Head of caudate nucleus (tissue), 42 donors: ENCODE measurements at regions not wholly inside any gene's neighbourhood (a gene's known extent, or its start where the extent isn't known, plus 50 kb on each side); places are given as distances from the start of the nearest gene placed in this dataset.
A peak's percentile ranks its signal among the peaks of the same experiment; 100 is the strongest.

Experiments
- DNase-seq, 42 donors: peaks; one replicate each; pipeline versions ENCODE4 v3.0.0 to v3.0.0-alpha.2; 2020 to 2021; ENCODE audit warnings: mixed read lengths in 7 of 42
- intact Hi-C: fragments of 100-400 bp; cut with DNase I; formaldehyde crosslinking; loops from one replicate; pipeline ENCODE4 v1.15.0; 2022

GRCh38 chr11:69975822-69976221 is 102.3 kb upstream of the ANO1 start:
- intact Hi-C loops: no loop called here
- DNase-seq: no peak

GRCh38 chr11:69976794-69977193 is 101.3 kb upstream of the ANO1 start:
- intact Hi-C loops: no loop called here
- no peak for DNase-seq

- intact Hi-C loops: no loop called here
- DNase-seq: no peak
Observed at GRCh38 chr11:69977951-69978350, 100.2 kb upstream of the ANO1 start.

- no peak for DNase-seq
- intact Hi-C loops: no loop called here
Observed at GRCh38 chr11:69978841-69979614, 99.1 kb upstream of the ANO1 start.

GRCh38 chr11:69979632-69980031 is 98.5 kb upstream of the ANO1 start:
- intact Hi-C loops: no loop called here

GRCh38 chr11:69981119-69981784 is 96.9 kb upstream of the ANO1 start:
- intact Hi-C loops: no loop called here
- DNase-seq: no peak

More at GRCh38 chr11:69979632-69980031, 98.5 kb upstream of the ANO1 start:
- no peak for DNase-seq

GRCh38 chr11:69982690-69983570 is 95.2 kb upstream of the ANO1 start:
- intact Hi-C loops: no loop called here
- DNase-seq: no peak

GRCh38 chr11:69983571-69983877 is 94.6 kb upstream of the ANO1 start:
- DNase-seq: no peak
- intact Hi-C loops: no loop called here

GRCh38 chr11:69983897-69984438 is 94.1 kb upstream of the ANO1 start:
- intact Hi-C loops: no loop called here
- DNase-seq: no peak

GRCh38 chr11:69984457-69985261 is 93.5 kb upstream of the ANO1 start:
- intact Hi-C loops: no loop called here
- no peak for DNase-seq

GRCh38 chr11:69985331-69985640 is 92.8 kb upstream of the ANO1 start:
- no peak for DNase-seq
- intact Hi-C loops: no loop called here

GRCh38 chr11:69985641-69986439 is 92.3 kb upstream of the ANO1 start:
- intact Hi-C loops: no loop called here
- DNase-seq: no peak

GRCh38 chr11:69986440-69986787 is 91.7 kb upstream of the ANO1 start:
- intact Hi-C loops: no loop called here
- DNase-seq: no peak

GRCh38 chr11:69986830-69987229 is 91.3 kb upstream of the ANO1 start:
- intact Hi-C loops: no loop called here
- no peak for DNase-seq

- intact Hi-C loops: no loop called here
- DNase-seq: no peak
Observed at GRCh38 chr11:69992026-69992425, 86.1 kb upstream of the ANO1 start.

- DNase-seq: no peak
- intact Hi-C loops: no loop called here
Observed at GRCh38 chr11:69992943-69993694, 85.0 kb upstream of the ANO1 start.

- DNase-seq: no peak
- intact Hi-C loops: no loop called here
Observed at GRCh38 chr11:69994810-69995209, 83.3 kb upstream of the ANO1 start.

GRCh38 chr11:69995697-69996096 is 82.4 kb upstream of the ANO1 start:
- intact Hi-C loops: no loop called here
- peak in 1 of 42 donors; percentile 3 for DNase-seq
